NCI-H510A treated with DMSO at 0.1 percent for 48 hours (cell line): ENCODE measurements at regions not wholly inside any gene's neighbourhood (a gene's known extent, or its start where the extent isn't known, plus 50 kb on each side); places are given as distances from the start of the nearest gene placed in this dataset.
A peak's percentile ranks its signal among the peaks of the same experiment; 100 is the strongest.
"Not testable (repeated sequence)": the region's sequence is repeated elsewhere in the genome, so short reads cannot be mapped to it uniquely, and the experiment has no call there.

Source experiments
- DNase-seq: peaks from one replicate; lab custom pipeline; 2025; lab: John Stamatoyannopoulos, UW

GRCh38 chrX:115840729-115841409, 279.9 kb downstream of the PLS3 start:
- DNase-seq = not testable (repeated sequence)

GRCh38 chrX:115850986-115851385, 290.0 kb downstream of the PLS3 start:
- not testable (repeated sequence) for DNase-seq

- DNase-seq = not testable (repeated sequence)
Measured at GRCh38 chrX:115853260-115853659, 292.3 kb downstream of the PLS3 start.

GRCh38 chrX:115881170-115881569, 289.4 kb upstream of the AGTR2 start:
- not testable (repeated sequence) for DNase-seq

- not testable (repeated sequence) for DNase-seq
Measured at GRCh38 chrX:115884121-115884520, 286.4 kb upstream of the AGTR2 start.

GRCh38 chrX:115888041-115888440, 282.5 kb upstream of the AGTR2 start:
- not testable (repeated sequence) for DNase-seq

GRCh38 chrX:115888519-115888918, 282.0 kb upstream of the AGTR2 start:
- not testable (repeated sequence) for DNase-seq

- no peak for DNase-seq
Measured at GRCh38 chrX:115889121-115889890, 281.2 kb upstream of the AGTR2 start.

- DNase-seq = no peak
Measured at GRCh38 chrX:115892056-115892708, 278.4 kb upstream of the AGTR2 start.

- peak; percentile 45 for DNase-seq
Measured at GRCh38 chrX:115892787-115893671, 277.5 kb upstream of the AGTR2 start.

- DNase-seq = peak; percentile 48
Measured at GRCh38 chrX:115894087-115894486, 276.5 kb upstream of the AGTR2 start.

GRCh38 chrX:115895678-115896329, 274.7 kb upstream of the AGTR2 start:
- no peak for DNase-seq

- DNase-seq = no peak
Measured at GRCh38 chrX:115896362-115896761, 274.2 kb upstream of the AGTR2 start.

- DNase-seq = no peak
Measured at GRCh38 chrX:115897956-115898355, 272.6 kb upstream of the AGTR2 start.

- DNase-seq = peak; percentile 56
Measured at GRCh38 chrX:115898382-115899001, 272.1 kb upstream of the AGTR2 start.

GRCh38 chrX:115900425-115900824, 270.1 kb upstream of the AGTR2 start:
- DNase-seq = no peak

- DNase-seq = peak; percentile 52
Measured at GRCh38 chrX:115901241-115901640, 269.3 kb upstream of the AGTR2 start.

GRCh38 chrX:115902995-115903394, 267.5 kb upstream of the AGTR2 start:
- DNase-seq = no peak

GRCh38 chrX:115906276-115906675, 264.3 kb upstream of the AGTR2 start:
- no peak for DNase-seq

GRCh38 chrX:115906881-115907280, 263.7 kb upstream of the AGTR2 start:
- no peak for DNase-seq

- no peak for DNase-seq
Measured at GRCh38 chrX:115909017-115909416, 261.5 kb upstream of the AGTR2 start.
